ENCODE measurements at regions not wholly inside any gene's neighbourhood (a gene's known extent, or its start where the extent isn't known, plus 50 kb on each side); places are given as distances from the start of the nearest gene placed in this dataset.

DNA sequence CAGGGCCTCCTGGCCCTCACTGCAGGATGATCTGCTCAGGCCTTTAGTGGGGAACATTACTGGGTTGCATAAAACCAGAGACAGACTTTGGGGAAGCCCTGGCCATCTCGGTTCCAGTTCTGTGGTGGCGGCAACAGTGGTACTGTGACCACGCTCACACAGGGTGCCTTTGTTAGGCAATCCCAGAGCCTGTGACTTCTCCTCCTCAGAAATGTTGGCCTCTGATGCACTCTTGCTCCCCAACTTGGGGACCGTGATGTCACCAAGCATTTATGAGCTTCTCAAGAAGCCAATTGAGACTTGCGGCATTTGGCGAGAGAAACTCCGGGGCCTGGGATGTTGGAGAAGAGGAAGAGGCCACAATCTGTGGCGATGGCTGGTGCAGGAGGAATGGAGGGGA, 80.9 kb upstream of the PKDCC start:
- TF ChIP-seq, protein P1, sequence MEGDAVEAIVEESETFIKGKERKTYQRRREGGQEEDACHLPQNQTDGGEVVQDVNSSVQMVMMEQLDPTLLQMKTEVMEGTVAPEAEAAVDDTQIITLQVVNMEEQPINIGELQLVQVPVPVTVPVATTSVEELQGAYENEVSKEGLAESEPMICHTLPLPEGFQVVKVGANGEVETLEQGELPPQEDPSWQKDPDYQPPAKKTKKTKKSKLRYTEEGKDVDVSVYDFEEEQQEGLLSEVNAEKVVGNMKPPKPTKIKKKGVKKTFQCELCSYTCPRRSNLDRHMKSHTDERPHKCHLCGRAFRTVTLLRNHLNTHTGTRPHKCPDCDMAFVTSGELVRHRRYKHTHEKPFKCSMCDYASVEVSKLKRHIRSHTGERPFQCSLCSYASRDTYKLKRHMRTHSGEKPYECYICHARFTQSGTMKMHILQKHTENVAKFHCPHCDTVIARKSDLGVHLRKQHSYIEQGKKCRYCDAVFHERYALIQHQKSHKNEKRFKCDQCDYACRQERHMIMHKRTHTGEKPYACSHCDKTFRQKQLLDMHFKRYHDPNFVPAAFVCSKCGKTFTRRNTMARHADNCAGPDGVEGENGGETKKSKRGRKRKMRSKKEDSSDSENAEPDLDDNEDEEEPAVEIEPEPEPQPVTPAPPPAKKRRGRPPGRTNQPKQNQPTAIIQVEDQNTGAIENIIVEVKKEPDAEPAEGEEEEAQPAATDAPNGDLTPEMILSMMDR (IDR thresholded peaks at IDR 0.05; ENCODE audit: borderline replicate concordance, control extremely low read depth, extremely low read depth, insufficient read depth, missing control alignments): no peak
- in situ Hi-C loops (cut with MboI; ENCODE audit: low sequenced_read_pairs, unreplicated experiment): no loop called here
- DNase-seq (ENCODE audit: low spot score): no peak

- no peak for DNase-seq (ENCODE audit: low spot score)
- in situ Hi-C loops (cut with MboI; ENCODE audit: low sequenced_read_pairs, unreplicated experiment): no loop called here
- TF ChIP-seq, protein P1 (IDR thresholded peaks at IDR 0.05; ENCODE audit: borderline replicate concordance, control extremely low read depth, extremely low read depth, insufficient read depth, missing control alignments): no peak
Measured at GRCh38 chr2:41967476-41968181, 80.2 kb upstream of the PKDCC start.

GRCh38 chr2:41968182-41968578, 79.6 kb upstream of the PKDCC start:
- TF ChIP-seq, protein P1 (IDR thresholded peaks at IDR 0.05; ENCODE audit: borderline replicate concordance, control extremely low read depth, extremely low read depth, insufficient read depth, missing control alignments): no peak
- in situ Hi-C loops (cut with MboI; ENCODE audit: low sequenced_read_pairs, unreplicated experiment): no loop called here
- no peak for DNase-seq (ENCODE audit: low spot score)

DNA sequence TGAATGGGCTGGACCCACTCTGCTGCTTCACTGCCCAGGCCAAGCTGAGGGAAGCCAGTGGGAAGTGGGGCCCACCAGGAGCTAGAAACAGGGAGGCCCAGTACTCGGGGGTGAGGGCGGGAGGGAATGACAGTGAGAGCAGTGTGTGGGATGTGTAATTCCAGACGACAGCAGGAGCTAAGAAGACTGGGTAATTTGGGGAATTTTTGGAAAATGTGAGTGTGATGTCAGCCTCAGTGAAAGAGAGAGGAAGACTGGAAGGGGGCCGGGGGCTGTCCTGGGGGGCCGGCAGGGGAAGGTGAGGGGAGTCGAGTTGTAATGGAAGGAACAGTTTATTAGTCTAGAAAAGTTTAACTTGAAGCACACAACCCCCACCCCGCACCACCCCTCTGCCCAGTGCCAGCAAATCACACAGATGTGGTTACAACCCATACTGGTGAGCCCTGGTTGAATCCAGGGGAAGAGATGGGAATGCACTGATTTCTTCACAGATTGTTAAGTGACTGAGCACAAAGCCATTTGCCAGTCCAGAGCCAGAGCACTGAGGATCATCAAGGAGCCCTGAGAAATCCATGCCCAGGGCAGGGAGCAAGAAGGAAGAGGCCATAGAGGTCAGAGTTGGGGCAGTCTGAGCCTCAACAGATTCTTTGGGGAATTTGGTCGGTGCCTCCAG, 76.7 kb upstream of the PKDCC start:
- TF ChIP-seq, protein P1 (IDR thresholded peaks at IDR 0.05; ENCODE audit: borderline replicate concordance, control extremely low read depth, extremely low read depth, insufficient read depth, missing control alignments): no peak
- DNase-seq (ENCODE audit: low spot score): no peak
- in situ Hi-C loops (cut with MboI; ENCODE audit: low sequenced_read_pairs, unreplicated experiment): no loop called here

- in situ Hi-C loops (cut with MboI; ENCODE audit: low sequenced_read_pairs, unreplicated experiment): no loop called here
- TF ChIP-seq, protein P1 (IDR thresholded peaks at IDR 0.05; ENCODE audit: borderline replicate concordance, control extremely low read depth, extremely low read depth, insufficient read depth, missing control alignments): no peak
- DNase-seq (ENCODE audit: low spot score): no peak
Measured at GRCh38 chr2:41972179-41972578, 75.6 kb upstream of the PKDCC start.

- TF ChIP-seq, protein P1 (IDR thresholded peaks at IDR 0.05; ENCODE audit: borderline replicate concordance, control extremely low read depth, extremely low read depth, insufficient read depth, missing control alignments): no peak
- in situ Hi-C loops (cut with MboI; ENCODE audit: low sequenced_read_pairs, unreplicated experiment): no loop called here
- no peak for DNase-seq (ENCODE audit: low spot score)
Measured at GRCh38 chr2:41972819-41973218, 75.0 kb upstream of the PKDCC start.

Data from GM13976 (cell line).